ENCODE measurements at regions not wholly inside any gene's neighbourhood (a gene's known extent, or its start where the extent isn't known, plus 50 kb on each side); places are given as distances from the start of the nearest gene placed in this dataset.
"Not testable (repeated sequence)": the region's sequence is repeated elsewhere in the genome, so short reads cannot be mapped to it uniquely, and the experiment has no call there.

DNA sequence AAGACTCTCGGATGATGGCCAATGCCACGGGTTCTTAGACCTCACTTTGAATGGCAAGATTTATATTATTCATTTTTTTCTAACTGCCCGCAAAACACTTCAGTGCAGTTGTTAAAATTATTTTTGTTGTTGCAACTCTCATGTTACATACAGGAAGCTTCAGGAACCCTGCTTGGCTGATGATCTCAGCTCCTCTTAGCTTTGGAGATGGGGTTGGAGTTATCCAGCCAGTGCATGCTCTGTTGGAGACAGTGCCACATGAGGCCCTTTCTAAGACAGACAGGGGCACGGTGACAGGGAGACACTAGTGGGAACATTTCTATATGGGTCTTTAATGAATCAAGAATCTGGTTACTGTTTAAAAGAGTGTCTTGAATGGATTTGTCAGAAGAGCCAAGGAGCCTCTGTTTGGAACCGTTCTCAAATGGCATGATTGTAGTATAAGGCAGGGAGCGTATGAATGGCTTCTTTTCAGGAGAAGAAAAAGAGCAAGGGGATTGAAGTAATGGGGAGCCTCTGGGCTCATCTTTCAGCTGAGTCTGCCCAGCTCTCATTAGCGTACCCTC lies 61.9 kb upstream of the ENPP6 start:
- TF ChIP-seq, protein P1, sequence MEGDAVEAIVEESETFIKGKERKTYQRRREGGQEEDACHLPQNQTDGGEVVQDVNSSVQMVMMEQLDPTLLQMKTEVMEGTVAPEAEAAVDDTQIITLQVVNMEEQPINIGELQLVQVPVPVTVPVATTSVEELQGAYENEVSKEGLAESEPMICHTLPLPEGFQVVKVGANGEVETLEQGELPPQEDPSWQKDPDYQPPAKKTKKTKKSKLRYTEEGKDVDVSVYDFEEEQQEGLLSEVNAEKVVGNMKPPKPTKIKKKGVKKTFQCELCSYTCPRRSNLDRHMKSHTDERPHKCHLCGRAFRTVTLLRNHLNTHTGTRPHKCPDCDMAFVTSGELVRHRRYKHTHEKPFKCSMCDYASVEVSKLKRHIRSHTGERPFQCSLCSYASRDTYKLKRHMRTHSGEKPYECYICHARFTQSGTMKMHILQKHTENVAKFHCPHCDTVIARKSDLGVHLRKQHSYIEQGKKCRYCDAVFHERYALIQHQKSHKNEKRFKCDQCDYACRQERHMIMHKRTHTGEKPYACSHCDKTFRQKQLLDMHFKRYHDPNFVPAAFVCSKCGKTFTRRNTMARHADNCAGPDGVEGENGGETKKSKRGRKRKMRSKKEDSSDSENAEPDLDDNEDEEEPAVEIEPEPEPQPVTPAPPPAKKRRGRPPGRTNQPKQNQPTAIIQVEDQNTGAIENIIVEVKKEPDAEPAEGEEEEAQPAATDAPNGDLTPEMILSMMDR (IDR thresholded peaks at IDR 0.05; ENCODE audit: low read depth, low read length): no peak
- H3K4me1 ChIP-seq (ENCODE audit: low read depth): no peaks in the 10 kb centered on the region
- H3K27me3 ChIP-seq: no peaks in the 10 kb centered on the region
- no peaks in the 10 kb centered on the region for H3K9me3 ChIP-seq (ENCODE audit: low read depth)
- no peak overlapping the region for H3K4me3 ChIP-seq
- no peaks in the 10 kb centered on the region for H3K36me3 ChIP-seq
- DNase-seq (ENCODE audit: low read depth in 1 of 2, low spot score in 1 of 2): no peak
- H3K27ac ChIP-seq: no peak overlapping the region

DNA sequence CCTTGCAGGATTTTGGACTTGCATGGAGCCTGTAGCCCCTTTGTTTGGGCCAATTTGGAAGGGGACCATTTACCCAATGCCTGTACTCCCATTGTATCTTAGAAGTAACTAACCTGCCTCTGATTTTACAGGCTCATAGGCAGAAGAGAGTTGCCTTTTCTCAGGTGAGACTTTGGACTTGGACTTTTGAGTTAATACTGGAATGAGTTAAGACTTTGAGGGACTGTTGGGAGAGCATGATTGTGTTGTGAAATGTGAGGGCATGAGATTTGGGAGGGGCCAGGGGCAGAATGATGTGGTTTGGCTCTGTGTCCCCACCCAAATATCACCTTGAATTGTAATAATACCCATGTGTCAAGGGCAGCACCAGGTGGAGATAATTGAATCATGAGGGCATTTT lies 60.1 kb upstream of the ENPP6 start:
- H3K4me1 ChIP-seq (ENCODE audit: low read depth); H3K4me3 ChIP-seq; H3K27me3 ChIP-seq; H3K9me3 ChIP-seq (ENCODE audit: low read depth); H3K36me3 ChIP-seq; DNase-seq (ENCODE audit: low read depth in 1 of 2, low spot score in 1 of 2); H3K27ac ChIP-seq: not testable (repeated sequence)

DNA sequence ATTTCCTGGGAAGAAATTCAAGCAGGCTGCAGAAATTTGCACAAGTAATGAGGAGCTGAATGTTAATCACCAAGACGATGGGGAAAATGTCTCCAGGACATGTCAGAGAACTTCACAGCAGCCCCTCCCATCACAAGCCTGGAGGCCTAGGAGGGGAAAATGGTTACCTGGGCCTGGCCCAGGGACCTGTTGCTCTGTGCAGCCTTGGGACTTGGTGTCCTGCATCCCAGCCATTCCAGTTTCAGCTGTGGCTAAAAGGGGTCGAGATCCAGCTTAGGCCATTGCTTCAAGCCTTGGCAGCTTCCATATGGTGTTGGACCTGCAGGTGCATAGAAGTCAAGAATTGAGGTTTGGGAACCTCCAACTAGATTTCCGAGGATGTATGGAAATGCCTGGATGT lies 59.3 kb upstream of the ENPP6 start:
- not testable (repeated sequence) for H3K27me3 ChIP-seq; H3K36me3 ChIP-seq; H3K4me3 ChIP-seq; H3K9me3 ChIP-seq (ENCODE audit: low read depth); H3K4me1 ChIP-seq (ENCODE audit: low read depth); H3K27ac ChIP-seq; DNase-seq (ENCODE audit: low read depth in 1 of 2, low spot score in 1 of 2)

DNA sequence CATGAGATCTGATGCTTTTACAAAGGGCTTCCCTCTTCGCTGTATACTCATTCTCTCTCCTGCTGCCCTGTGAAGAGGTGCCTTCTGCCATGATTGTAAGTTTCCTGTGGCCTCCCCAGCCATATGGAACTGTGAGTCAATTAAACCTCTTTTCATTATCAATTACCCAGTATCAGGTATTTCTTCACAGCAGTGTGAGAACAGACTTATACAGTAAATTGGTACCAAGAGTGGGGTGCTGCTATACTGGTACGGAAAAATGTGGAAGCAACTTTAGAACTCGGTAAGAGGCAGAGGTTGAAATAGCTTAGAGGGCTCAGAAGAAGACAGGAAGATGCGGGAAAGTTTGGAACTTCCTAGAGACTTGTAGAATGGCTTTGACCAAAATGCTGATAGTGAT lies 58.7 kb upstream of the ENPP6 start:
- H3K9me3 ChIP-seq (ENCODE audit: low read depth); H3K4me3 ChIP-seq; H3K27ac ChIP-seq; H3K27me3 ChIP-seq; H3K36me3 ChIP-seq; DNase-seq (ENCODE audit: low read depth in 1 of 2, low spot score in 1 of 2); H3K4me1 ChIP-seq (ENCODE audit: low read depth): not testable (repeated sequence)

DNA sequence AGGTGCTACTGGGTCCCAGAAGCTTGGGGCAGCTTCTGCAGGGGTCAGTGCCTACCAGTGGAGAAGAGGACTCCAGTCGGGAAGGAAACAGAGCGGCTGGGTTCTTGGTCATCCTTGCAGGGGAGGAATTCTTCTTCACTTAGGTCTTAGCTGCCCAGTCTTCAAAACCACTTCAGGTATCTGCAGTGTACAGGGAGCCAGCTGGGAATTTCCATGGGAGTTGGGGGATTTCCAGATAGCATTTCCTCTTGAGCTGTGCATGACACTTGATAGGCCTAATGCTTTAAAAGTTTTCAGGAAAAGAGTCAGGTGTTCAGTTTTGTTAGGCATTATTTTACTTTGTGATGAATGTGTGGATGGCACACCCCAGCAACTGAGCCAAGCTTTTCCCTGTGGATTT lies 58.1 kb upstream of the ENPP6 start:
- Histone ChIP-seq H3K27me3 (no peaks in the 10 kb centered on the region), H3K4me3 (no peak overlapping the region), H3K9me3 (ENCODE audit: low read depth) (no peaks in the 10 kb centered on the region), H3K36me3 (no peaks in the 10 kb centered on the region), H3K27ac (no peak overlapping the region), H3K4me1 (ENCODE audit: low read depth) (no peaks in the 10 kb centered on the region)
- no peak for DNase-seq (ENCODE audit: low read depth in 1 of 2, low spot score in 1 of 2)
- TF ChIP-seq, protein P1 (IDR thresholded peaks at IDR 0.05; ENCODE audit: low read depth, low read length): no peak

DNA sequence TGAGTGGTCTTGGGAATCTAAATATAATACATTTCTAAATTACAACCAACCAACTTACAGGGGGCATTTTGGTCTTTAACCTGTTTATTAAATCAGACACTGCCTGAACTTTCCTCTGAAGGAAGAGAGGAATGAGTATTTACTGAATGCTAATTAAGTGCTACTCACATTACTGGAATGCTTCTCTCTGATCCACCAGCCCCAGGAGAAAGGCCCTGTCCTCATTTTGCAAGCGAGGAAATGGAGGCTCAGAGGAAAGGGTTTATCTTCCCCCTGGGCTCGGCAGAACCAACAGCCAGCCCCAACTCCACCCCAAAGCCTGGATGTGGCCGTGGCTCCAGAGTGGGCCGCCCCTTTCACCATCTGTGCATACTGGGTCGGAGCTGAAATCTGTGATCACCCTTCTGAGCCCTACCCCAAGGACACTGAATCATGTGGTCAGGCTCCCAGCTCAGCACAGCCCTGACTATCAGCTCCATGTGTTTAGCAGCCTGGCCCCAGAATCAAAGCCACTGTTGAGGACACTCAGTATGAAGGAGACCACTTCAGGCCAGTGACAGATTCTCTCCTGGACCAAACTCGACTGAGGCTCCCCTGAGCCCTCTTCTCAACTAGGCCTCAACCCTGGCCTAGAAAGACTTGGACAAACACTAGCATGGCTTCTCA lies 56.7 kb upstream of the ENPP6 start:
- Histone ChIP-seq H3K27ac (peak overlapping the region; percentile 8), H3K4me1 (ENCODE audit: low read depth) (no peaks in the 10 kb centered on the region), H3K36me3 (no peaks in the 10 kb centered on the region), H3K27me3 (no peaks in the 10 kb centered on the region), H3K4me3 (no peak overlapping the region), H3K9me3 (ENCODE audit: low read depth) (no peaks in the 10 kb centered on the region)
- TF ChIP-seq, protein P1 (IDR thresholded peaks at IDR 0.05; ENCODE audit: low read depth, low read length): no peak
- peak in 1 of 2 donors; percentile 11 for DNase-seq (ENCODE audit: low read depth in 1 of 2, low spot score in 1 of 2)

DNA sequence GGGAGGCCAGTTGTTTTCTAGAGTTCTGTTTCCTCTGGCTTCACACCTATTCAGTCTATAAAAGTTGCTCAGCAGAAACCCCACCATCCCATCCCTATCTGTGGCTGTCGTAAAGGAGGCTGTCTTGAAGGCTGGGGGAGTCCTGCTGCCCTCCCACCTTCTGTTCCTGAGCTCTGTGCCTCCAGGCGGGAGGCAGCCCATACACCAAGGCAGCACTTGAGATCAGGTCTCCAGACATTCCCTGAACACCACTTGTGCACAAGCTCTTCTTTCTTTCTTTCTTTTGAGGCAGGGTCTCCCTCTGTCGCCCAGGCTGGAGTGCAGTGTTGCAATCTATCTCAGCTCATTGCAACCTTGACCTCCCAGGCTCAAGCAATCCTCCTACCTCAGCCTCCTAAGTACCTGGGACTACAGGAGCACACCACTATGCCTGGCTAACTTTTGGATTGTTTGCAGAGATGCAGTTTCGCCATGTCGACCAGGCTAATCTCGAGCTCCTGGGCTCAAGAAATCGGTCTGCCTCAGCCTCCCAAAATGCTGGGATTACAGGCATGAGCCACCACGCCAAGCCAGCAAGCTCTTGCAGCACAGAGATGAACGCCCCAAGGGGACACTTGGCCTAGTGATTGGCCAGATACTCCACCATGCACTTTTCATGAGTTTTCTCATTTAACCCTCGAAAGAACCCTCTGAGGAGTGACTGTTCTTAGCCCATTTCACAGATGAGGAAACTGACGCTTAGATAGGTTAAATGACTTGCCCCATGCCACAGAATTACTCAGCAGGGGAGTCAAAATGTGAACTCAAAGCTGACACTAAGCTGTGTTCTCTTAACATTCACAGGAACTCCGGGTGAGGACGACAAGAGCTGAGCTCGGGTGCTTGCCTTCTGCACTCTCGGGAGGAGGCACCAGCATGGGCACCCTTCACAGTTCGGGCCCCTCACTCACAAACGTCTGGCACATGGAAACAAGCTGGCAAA lies 55.8 kb upstream of the ENPP6 start:
- Histone ChIP-seq H3K27ac (no peak overlapping the region), H3K4me3 (no peak overlapping the region), H3K27me3 (no peaks in the 10 kb centered on the region), H3K9me3 (ENCODE audit: low read depth) (no peaks in the 10 kb centered on the region), H3K36me3 (no peaks in the 10 kb centered on the region), H3K4me1 (ENCODE audit: low read depth) (no peaks in the 10 kb centered on the region)
- TF ChIP-seq, protein P1 (IDR thresholded peaks at IDR 0.05; ENCODE audit: low read depth, low read length): no peak
- DNase-seq (ENCODE audit: low read depth in 1 of 2, low spot score in 1 of 2): no peak

All from cardiac muscle cell (in vitro differentiated cells and primary cell).